Activated T-cell treated with anti-CD3 and anti-CD28 coated beads, Interleukin-2, amount 50 U/mL, for 1 hour (primary cell): ENCODE measurements at regions not wholly inside any gene's neighbourhood (a gene's known extent, or its start where the extent isn't known, plus 50 kb on each side); places are given as distances from the start of the nearest gene placed in this dataset.

Source experiments
- DNase-seq: peaks from one replicate; pipeline ENCODE4 v3.0.0-alpha.2; 2020

DNA sequence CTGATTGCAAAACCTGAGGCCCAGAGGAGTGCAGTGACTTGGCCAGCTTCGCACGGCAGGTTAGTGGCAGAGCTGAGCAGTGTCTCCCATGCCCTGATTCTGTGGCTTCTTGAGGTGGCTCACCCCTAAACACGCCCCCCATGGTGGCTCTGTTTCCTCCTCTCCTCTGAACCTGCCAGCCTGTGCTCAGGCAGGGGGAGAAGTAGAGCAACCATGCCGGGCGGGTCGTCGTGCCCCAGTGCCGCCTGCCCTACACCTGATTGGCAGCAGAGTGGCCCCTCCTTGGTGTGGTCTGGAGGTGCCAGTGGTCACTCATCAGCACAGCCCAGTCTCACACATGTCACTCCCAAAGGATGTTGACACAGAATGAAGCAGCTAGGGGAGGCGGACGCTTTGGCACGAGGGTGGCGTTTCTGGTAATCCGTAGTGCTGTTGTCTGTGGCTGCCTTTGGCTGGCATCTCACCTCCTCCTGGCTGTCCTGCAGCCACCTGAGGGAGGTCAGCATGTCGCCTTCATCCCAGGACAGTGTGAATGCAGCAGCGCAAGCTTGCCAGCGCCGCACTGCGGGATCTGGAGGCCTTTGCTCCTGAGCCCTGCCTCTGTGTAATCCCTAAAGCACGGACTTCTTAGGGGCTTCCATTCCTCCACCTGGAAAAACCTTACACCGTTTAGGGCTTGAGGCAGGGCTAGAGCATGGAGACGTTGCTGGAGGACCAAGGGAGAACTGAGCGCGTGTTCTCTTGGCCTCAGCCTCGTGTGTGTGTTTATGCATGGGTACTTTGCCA is 294.7 kb downstream of the SEC14L1 start:
- DNase-seq: peak; percentile 63

DNA sequence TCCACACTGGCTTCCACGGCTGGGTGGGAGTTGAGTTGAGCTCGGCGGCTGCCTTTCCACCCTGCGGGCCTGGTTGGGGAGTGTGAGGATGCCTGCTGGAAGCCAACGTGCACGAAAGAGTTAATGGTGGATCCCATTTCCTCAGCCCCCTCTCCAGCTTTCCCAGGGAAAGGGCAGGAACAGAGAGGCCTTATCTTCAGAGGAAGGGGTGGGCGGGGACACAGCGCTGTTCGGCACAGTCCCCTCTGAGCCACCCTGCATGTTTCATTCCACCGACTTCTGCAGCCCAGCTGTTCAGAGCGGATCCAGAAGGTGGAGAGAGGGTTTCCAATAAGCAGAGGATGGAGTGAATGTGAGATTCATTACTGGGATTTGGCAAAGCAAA is 295.3 kb downstream of the SEC14L1 start:
- DNase-seq: no peak

DNA sequence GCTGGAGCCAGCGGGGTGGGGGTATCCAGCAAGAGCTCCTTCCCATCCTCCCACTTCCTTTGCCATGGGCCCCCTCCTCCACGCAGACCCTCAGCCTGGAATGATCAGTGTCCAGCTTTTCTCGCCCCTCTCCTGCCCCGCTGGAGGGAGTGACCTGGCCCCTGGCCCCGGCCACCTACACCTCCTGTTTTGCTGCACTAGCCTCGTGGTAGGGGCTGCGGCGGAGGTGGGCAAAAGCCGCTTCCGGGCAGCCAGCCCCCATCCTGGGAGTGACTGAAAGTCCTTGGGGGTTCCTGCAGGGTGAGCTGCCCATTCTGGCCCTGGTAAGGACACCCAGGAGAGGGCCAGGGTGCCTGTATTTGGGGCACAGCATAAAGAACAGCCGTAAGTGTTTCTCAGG is 295.7 kb downstream of the SEC14L1 start:
- no peak for DNase-seq

DNA sequence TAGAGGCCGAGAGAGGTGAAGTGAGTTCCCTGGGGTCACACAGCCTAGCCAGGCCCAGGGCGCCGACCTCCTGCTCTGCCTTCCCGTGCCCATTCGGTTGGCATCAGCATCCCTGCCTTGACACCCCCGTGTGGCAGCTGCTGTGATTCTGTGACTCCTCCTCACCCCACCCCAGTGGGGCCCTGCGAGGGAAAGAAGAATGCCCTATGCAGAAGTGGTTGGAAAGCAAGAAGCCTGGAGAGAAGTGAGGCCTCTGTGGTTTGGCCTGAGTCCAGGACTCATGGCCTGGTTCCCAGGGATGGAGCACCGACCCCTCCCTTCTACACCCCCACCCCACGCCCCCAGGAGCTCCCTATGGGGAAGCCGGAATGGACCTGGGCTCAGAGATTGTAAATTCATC is 296.2 kb downstream of the SEC14L1 start:
- peak; percentile 56 for DNase-seq

DNA sequence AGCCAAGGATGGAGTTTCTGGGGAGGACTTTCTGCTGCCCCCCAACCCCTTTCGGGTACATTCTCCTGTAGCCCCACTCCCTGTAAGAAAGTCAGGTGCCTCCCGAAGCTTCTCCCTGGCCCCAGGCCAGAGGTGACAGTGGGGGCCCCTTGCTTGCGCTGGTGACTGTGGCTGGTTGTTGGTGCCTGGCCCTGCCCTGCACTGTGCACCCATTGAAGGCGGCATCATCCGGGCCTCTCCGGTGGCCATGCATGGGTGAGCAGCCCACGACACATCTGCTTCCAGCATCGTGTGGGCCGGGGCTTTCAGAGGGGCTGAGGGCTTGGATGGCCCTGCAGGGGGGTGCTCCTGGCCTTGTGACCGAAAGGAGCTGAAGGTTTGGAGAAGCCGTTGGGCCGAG is 297.0 kb downstream of the SEC14L1 start:
- no peak for DNase-seq

DNA sequence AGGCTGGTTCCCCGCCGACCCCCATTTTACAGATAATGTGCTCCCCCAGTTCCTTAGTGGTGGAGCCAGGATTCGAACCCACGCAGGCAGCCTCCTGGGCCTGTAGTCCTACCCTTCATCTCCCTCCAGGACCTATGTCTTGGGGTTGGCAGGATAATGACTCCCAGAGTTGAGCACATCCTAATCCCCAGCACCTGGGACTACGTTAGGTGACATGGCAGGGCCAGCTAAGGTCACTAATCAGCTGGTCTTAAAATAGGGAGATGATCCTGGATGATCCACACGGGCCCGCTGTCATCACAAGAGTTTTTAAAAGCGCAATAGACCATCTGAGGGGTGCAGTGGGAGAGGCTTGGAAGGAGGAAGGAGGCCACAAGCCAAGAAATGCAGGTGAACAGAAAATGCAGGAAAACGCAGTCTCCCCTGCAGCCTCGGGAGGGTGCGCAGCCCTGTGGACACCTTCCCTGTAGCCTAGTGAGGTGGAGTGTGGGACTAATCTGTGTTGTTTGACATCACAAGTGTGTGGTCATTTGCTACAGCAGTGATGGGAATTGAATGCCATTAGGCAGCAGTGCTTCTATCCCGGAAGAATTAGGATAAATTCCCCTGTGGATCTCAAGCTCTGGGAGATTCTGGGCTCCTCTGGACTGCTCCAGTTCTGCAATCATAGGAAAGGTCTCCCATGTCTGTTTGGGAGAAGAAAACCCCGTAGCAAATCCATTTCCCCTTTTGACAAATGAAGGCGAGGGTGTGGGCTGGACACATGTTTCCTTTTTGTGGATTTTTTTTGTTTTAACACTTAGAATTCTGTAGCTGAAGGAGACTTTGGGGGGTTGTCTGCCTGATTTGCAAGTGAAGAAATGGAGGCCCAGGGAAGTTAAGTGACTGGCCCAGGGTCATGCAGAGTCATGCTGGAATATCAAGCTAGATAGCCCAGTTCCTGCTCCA is 297.7 kb downstream of the SEC14L1 start:
- no peak for DNase-seq

DNA sequence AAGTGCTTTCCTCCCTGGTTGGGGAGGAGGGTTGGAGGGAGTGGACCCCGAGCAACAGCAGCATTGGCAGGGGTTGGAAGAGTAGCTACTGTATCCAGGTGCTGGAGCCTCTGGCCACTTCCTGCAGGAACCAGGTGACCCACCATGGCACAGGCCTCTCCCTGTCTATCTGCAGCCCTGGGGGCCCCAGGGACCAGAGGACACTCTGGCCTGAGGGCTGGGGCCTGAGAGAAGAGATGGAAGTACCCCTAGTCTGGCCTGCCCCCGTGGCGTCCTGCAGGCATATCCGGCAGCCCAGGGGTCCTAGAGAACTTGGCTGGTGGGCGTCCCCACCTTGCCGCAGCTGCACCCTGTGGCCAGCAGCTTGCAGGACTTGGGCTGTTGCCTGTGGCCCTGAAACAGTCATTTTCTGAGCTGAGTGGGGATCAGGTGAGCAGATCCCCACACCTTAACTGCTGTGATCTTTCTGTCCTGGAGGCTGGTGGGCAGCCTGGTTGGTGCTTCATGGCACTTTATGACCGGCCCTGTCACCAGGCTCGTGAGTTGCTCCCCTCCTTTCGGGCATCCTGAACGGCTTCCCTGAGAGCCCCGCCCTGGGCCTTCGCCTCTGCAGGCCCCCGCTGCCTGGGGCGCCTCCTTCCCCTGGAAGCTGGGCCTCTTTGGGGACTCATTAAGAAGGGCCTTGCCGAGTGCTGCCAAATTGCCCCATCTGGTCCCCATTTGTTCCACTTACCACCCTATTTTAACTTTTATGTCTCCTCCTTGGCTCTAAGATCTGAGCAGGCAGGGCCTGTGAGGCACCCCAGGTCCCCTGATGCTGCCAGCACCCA is 298.6 kb downstream of the SEC14L1 start:
- no peak for DNase-seq

DNA sequence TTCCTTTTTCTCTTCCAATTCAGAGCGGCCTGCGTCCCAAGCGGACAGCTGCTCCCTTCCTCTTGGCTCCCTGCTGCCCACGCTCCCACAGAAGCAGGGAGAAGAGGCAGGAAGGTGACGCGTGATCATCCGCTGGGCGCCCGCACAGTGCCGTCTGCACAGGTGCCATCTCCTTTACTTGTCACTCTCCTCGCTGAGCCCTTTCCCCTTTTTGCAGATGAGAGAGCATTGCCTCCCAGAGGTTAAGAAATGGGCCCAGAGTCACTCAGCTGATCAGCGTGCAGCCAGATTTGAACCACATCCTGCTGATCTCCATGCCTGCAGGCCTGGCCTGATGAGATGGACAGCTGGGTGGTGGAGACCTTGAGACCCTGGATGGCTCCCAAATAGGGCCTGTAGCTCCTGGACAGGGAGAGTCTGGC is 299.8 kb downstream of the SEC14L1 start:
- DNase-seq: no peak

DNA sequence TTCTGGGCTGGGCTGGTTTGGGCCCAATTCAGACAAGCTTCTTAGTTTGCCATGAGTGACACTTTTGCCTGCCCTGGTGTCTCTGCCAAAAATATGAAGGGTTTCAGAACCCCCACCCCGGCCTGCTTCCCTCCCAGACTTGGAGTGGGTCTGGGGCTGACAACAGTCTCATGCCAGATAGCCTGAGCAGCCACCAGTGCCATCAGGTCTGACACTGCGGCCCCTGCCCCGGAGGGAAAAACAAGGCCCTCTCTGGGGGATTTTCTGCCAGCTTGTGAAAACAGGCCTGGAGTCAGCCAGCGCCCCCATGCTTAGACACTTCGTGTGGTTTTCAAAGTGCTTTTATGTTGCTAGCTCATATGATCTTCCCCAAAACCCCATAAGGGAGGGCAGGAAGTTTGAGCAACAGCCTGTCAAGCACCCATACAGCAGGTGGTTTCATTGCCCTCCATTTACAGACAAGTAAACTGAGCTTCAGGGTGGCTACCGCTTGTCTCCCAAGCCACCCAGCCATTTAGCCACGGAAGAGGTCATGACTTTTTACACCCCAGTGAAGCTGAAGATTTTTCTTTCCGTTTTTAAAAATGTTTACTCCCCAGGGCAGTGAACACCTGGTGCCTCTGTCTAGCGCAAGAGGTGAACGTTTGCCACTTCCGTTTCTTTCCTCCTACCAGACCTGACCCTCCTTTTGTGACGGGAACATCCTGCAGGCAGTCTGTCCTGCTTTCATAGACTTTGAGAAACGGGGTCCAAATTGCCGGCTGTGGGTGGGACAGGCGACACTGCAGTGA is 300.6 kb downstream of the SEC14L1 start:
- DNase-seq: peak; percentile 78

DNA sequence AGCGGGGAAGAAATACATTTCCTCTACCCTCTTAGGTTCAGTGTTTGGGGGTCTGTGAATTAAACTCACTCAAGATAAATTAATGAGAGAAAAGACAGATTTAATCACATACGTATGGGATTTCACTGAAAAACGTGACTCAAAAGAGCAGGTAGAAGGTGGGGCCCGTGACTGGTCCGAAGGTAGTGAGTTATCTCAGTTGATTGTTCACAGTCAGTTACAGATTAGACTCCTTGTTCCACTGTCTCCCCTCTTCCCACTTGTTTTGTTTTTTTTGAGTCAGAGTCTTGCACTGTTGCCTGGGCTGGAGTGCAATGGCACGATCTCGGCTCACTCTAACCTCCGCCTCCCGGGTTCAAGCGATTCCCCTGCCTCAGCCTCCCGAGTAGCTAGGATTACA is 301.2 kb downstream of the SEC14L1 start:
- no peak for DNase-seq

DNA sequence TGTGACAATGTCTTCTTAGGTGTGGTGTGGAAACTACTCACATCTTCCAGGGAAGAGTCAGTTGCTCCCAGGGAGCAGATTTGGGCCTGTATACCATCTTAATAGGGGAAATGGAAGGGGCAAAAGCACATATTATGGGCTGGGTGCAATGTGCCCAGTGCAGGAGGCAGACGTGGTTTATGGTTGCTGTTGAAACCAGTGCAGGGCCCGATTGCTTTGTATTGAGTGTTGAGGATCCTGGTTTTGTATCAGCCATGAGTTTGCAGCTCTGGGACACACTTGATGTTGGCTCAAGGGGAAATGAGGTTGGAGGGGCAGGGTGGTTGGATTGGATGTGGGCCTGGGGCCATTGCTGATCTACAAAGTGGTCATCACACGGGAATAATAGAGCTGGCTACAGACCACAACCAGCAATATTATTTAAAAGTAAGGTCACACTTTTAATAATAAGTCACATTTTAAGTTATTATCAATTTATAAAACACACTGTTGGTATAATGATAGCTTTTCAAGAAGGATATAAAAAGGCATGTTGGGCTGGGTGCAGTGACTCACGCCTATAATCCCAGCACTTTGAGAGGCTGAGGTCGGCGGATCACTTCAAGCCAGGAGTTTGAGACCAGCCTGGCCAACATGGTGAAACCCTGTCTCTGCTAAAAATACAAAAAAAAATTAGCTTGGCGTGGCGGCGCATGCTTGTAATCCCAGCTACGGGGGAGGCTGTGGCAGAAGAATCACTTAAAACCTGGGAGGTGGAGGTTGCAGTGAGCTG is 302.4 kb downstream of the SEC14L1 start:
- DNase-seq: no peak

DNA sequence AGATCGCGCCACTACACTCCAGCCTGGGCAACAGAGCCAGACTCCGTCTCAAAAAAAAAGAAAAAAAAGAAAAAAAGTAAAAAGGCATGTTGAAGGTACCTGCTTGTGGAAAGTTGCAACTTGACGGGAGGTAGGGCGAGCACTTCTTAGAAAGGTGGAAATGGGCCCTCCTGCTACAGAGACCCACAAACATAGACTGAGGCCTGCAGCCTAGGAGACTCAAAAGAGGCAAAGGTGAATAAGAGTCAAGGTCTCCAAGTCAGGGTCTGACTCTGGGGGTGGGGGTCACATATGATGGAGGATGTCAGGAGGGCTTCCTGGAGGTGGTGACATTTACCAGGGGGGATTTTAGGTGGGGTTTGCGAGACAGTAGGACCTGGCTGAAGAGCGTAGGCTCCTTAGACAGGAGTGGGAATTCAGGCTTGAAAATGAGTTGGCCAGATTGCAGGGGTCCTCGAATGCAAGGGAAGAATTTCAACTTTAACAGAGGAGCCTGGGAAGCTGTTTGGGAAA is 303.0 kb downstream of the SEC14L1 start:
- DNase-seq: no peak

DNA sequence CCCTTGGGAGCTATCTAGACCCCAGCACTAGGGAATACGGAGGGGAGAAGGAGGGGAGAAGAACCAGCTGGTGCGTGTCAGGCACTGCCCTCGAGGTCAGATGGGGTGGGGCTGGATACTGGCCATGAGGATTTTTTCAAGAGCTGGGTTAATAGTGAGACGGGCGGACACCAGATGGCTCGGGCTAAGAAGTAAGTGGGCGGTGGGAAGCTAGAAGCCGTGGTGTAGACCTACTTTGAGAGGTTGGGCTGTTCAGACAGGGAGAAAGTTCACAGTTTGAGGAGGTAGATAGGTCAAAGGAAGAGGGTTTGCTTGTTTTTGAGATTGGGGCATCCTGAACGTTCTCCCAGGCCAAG is 303.8 kb downstream of the SEC14L1 start:
- DNase-seq: no peak

DNA sequence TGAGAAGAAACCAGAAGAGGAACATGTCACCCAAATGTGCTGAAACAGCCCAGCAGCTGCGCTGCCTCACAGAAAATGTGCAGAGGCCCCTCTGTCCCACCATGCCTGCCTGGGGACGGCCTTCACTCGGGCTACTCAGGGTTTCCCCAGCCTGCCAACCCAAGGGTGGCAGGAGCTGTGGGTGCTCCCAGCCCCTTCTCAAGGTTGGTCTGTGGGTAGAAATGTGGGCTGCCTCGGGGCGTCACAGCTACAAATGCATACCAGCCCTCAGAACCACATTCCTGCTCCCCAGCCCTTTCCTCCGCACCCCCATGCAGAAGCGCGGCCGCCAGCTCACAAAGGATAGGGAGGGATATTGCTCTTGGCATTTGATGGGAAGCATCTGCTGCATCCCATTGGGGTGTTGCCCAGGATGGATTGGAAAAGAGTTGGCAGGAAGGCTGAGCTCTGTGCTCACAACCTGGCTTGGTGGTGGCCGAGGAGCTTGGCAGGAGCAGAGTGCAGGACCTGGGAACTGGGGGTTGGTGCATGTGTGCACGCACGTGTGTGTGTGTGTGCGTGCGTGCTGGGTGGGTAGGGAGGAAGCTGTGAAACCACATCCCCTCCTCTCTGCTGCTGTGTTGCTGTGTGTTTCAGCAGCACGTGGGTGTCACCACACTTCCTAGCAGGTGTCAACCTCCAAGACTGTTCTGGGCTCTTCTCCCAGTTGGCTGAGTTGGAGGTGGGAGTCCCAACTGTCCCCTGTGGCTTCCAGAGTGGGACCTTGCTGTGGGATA is 304.4 kb downstream of the SEC14L1 start:
- peak; percentile 76 for DNase-seq

DNA sequence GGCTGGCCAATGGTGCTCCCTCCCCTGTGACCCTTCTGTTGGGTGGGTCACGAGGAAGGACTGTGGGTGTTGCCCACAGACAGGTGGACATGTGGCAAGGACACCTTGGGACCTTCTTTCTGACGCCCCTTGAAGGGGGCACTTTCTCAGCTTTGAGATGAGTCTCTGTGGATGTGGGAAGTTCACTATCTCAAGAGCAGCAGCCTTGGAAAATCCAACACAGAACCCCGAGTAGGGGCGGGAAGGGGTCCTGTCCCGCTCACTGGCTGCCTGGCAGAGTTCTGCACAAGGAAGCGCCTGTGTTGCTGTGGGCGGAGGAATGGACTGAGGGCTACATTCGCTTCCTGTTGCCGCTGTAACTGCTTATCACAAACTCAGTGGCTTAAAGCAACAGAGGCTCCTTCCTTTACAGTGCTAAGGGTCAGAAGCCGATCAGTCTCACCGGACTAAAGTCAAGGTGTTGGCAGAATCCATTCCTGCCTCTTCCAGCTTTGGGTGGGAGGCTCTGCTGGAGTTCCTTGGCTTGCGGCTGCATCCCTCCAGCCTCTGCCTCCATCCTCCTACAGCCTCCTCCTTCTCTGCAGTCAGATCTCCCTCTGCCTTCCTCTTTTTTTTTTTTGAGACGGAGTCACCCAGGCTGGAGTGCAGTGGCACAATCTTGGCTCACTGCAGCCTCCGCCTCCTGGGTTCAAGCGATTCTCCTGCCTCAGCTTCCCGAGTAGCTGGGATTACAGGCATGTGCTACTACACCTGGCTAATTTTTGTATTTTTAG is 305.2 kb downstream of the SEC14L1 start:
- no peak for DNase-seq

DNA sequence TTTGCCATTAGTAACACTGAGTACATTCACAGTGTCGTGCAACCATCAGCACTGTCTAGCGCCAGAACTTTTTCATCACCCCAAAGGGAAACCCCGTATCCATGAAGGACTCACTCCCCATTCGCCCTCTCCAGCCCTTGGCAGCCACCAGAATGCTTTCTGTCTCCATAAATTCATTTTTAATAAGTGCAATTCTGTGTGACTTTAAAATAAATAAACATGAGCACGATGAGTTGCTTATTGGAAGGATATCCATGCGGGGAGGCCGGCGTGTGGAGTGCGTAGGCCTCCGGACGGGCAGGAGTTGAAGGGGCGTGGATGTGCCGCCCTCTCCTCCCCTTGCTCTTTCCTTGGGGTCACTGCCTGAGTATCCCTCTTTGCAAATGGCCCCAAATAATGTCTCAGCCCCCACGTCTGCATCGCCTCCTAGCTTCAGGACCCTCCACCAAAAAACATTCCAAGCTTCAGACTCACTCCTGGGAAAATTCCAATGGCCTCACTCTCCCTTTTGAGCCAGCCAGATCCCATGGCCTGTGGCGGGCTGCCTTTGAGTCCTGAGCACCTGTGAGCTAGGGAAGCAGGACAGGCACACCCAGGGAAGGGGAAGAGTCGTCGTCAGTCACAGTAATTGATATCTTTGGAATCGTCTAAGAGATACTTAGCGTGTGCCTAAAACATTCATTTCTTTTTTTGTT is 306.3 kb downstream of the SEC14L1 start:
- no peak for DNase-seq

DNA sequence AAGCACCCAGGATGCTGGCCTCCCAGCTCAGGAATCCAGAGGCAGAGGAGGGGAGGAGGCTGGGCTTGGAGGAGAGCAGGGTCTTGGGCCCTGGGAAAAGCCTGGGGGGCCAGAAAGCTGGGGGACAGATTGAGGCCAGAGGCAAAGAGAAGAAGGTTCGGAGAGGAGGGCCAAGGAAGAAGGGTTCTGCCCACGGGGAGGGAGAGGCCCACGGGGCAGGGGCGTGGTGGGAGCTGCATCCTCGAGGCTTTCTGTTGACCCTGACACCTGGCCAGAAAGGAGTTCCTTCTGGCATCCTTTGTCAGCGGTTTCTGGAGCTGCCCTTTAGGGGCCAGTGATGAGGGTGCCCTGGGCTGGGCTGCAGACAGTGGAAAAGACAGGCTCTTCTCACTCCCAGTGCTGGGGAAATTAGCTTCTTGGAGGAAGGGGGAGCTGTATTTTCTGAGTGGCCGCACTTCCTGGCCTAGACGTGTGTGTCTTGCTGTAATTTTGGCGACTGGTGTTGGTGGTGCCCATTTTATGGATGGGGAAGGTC is 308.7 kb downstream of the SEC14L1 start:
- no peak for DNase-seq

DNA sequence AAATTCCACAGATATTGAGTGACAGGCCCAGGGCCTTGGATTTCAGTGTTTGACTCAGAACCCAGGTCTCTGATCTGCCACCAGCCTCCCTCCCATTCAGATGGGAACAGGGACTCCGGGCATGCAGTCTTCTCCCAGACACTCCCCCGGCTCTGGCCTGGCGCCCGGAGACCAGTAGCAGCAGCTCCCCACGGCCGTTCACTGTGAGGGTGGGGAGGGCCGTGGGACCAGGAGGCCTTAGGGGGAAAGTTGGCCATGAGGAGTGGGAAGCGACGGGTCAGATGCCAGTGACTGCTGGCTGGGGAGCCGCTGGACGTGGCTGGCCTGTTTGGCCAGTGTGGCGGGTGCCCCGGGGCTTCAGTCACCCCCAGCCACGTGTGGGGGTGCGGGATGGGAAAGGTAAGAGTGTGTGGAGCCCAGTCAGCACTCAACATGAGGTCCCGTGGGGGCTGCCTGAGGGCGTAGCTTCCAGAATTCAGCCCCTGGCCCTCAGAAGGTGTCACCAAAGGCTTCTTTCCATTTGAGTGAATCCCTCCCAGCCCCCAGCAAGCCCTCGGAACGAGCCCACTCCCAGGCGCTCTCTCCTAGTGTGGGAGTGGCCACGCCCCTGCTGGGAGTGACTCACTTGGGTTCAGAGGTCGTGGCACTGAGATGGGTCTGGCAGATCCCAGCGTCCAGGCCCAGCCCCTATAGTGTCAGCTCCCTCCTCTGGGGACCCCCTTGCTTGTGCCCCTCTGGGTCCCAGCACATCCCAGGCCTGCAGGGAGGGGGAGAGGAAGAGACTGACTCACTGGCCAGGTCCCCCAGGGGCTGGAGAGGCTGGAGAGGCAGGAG is 309.4 kb downstream of the SEC14L1 start:
- peak; percentile 64 for DNase-seq
